Fibroblast of skin of right quadriceps (primary cell): ENCODE measurements at regions not wholly inside any gene's neighbourhood (a gene's known extent, or its start where the extent isn't known, plus 50 kb on each side); places are given as distances from the start of the nearest gene placed in this dataset.
A peak's percentile ranks its signal among the peaks of the same experiment; 100 is the strongest.

Experiments
- DNase-seq: peaks from one replicate; pipeline ENCODE4 v3.0.0-alpha.2; 2013

DNA sequence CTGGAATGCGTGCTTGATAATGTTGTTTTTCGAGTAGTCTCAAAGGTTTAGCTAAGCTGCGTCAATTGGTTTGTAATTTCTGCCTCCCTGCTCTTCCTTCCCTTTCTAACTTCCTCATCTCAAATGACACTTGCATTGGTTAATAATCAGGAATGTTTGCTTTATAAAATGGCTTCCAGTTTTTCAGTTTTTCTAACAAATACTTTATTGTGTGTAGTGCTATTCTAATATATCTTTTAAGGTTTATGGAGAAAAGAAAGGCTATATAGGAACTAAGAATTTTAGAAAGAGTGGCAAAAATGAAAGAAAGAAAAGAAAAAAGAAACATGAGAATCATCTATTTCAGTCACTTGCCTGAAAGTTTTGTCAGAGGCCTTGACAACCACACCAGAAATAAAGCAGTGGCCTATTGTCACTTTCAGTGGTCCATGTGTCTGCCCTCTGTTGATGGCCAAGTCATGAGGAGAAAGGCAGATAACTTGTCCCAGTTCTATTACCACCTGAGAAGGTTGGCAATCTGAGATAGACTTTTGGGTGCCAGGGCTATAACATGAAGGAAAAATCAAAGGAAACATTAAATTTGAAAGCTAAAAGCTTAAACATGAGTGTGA, 221.9 kb upstream of the KITLG start:
- DNase-seq = no peak

- DNase-seq = no peak
These were observed 221.2 kb upstream of the KITLG start for GRCh38 chr12:88801227-88802095.

- DNase-seq = peak; percentile 44
These were observed 212.8 kb upstream of the KITLG start for GRCh38 chr12:88793096-88793495.

- DNase-seq = no peak
These were observed 210.0 kb upstream of the KITLG start for GRCh38 chr12:88790231-88790630.

DNA sequence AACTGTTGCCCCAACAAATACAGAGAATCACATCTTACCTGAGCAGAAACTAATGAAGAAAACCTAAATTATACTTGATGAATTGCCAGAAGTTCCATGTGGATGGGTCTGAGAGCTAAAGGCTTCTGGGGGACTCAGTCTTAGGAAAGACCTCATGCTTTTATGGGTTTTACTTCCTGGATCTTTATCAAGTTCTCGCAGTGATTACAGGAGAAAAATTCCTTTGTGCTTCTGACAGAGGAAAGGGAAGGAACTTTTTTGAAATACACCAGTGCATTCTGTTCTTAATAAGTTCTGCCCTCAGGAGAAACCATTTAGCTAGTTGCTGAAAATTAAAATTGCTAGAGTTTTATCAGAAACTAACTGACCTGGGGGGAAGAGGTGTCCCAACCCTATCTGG, 203.9 kb upstream of the KITLG start:
- no peak for DNase-seq

DNA sequence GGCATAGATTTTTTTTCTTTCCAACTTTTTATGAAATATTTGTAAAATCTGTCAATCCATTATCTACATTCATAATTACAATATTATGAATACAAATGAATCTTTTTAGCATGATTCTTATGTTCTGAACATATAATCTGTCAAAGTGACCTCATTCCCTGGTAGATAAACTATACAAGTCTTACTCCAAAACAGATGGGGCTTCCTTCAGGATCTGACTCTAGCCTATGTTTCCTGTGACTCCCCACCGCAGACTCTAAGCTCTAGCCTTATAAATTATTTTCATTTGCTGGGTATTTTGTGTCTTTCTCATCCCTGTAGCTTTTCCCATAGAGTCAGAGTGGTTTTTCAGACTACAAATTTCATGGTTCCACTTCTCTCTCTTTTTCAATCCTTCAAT, 202.1 kb upstream of the KITLG start:
- DNase-seq = peak; percentile 39

GRCh38 chr12:88781909-88782308, 201.6 kb upstream of the KITLG start:
- peak; percentile 64 for DNase-seq

- DNase-seq = no peak
These were observed 197.8 kb upstream of the KITLG start for GRCh38 chr12:88778064-88778463.

DNA sequence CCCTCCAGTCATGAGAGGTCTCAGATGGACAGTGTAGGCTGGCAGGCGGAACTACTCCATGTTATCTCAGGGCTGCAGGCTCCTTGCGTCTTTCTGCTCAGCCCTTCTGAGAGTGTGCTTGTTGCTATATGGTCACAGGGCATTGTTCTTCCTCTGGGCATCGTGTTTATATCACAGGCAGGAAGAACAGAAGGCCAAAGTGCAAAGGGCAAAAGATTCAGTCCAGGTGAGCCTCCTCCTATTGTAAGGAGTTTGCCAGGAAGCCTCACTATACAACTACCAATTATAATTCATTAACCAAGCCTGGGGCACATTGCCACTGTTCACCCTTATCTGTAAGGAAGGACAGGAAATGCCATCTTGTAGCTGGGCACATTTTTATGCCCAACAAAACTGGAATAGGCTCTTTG, 195.5 kb upstream of the KITLG start:
- no peak for DNase-seq

GRCh38 chr12:88767699-88768098, 187.4 kb upstream of the KITLG start:
- no peak for DNase-seq

DNA sequence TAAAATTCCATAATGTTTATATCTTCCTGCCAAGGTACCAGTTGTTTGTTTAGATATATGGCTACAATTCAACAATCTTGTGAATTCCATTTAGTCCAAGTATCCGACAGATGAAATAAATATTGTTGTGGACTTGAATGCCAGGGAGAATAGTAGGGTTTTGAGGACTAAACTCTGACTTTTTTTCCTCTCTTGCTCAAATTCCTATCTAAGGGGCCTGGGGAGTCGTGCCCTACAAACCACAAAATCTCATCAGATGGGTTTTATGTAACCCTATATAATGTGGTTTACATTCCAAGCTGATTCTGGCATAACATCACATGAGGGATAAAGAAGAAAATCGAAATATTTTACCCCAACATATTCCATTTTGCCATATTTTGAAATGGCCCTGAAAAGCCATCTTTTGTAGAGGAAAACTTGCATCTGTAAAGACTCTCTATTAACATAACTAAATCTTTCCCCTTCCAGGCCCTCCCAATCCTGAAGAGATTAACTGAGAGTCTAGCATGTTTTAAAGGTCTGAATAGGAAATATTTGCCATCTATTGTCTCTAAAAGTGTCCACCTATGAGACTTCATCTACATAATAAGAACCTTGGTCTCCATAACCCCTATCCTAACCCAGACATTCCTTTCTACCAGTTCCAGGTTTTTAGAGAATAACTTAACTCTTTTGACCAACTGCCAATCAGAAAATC, 184.7 kb upstream of the KITLG start:
- peak; percentile 14 for DNase-seq

DNA sequence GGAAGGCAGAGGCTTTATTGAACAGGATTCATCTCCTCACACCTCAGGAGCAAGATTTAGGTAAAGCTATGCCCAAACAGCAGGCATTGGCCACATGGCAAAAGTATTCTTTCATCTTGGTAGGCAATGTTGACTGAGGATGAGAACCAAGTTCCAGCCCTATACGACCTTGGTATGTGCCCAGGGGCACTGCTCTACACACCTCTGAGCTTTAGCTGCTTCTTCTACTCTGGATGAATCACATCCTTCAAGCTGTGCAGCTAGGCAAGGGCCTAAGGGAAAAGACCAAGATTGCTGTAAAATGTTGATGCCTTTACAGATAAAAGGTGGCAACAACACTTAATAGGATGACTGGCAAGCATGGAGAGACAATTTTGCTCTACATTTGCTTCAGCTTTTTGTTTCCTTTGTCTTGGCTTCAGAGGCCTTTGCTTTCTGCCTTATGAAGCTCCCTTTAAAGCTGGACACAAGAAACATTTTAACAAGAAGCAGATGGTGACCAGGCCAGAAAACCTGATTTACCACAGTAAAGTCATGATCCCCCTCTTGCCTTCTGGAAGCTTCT, 183.3 kb upstream of the KITLG start:
- DNase-seq = no peak

- DNase-seq = no peak
These were observed 177.9 kb upstream of the KITLG start for GRCh38 chr12:88758176-88758575.

GRCh38 chr12:88756917-88757316, 176.6 kb upstream of the KITLG start:
- DNase-seq = no peak

DNA sequence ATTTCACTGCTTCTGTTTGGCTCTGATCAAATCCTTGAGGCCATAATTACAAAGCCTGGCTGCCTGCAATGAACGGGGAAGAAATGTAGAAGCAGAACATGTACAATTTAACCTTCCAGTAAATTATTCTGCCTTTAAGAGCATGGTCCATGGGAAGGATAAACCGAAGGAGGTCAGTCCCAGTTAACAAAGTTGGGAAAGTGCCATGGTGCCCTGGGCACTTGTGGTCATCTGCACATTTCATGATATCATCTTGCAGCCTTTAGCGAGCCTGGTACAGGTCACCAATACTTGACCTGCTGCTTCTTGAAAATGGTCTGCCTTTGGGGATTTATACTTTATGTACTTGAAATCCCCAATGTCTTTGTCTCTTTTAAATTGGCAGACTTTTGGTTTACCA, 175.9 kb upstream of the KITLG start:
- DNase-seq = no peak

DNA sequence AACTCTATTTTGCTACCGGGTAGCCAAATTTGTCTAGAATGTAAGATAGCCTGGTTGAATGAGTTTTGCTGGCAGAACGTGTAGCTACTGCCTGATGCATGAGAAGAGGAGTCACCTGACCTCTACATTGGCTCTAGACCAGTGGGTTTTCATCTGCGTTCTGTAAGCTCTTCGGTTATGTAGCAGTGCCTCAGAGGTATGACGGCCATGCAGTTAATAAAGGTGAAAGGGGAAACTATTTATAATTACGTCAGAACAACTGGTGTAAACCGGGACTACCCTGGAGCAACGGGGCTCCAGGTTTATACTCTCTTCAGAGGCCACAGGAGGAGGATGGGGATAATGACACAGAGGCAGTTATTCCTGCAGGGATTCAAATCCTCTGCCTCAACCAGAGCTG, 173.4 kb upstream of the KITLG start:
- no peak for DNase-seq

GRCh38 chr12:88753066-88753465, 172.8 kb upstream of the KITLG start:
- peak; percentile 5 for DNase-seq

- DNase-seq = no peak
These were observed 171.9 kb upstream of the KITLG start for GRCh38 chr12:88752183-88752582.

GRCh38 chr12:88750867-88751543, 170.7 kb upstream of the KITLG start:
- DNase-seq = no peak

GRCh38 chr12:88746386-88746785, 166.1 kb upstream of the KITLG start:
- no peak for DNase-seq

DNA sequence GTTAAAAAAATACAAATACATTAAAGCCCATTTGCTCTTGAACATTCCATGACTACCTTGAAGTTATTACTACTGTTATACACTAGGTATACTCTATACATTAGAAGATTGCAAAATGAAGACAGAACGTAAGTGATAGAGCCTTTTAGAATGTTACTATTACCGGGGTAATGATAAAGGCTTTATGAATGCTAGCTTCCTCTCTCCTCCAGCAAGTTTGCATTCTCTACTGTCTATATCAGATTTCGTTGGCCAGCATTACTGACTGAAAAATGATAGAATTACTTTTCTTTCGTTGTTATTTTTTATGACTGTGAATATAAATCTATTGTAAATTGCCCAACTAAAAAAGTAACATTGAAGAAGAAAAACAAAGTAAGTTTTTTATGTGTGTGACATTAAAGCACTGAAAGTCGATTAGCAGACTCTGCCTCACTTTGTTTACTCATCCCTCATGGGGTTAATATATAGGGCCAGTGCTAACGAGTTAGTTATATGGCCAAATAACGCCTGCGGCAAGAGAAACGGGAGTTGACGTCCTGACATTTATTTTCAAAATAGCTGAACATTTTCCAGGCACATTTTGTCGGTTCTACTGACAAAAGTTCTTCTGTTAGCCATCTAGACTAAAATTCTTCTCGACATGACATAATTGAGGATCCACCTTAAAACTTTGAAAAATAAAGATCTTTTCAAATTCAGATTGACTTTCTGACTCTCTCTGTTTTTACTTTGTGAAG, 163.8 kb upstream of the KITLG start:
- no peak for DNase-seq

- no peak for DNase-seq
These were observed 157.7 kb upstream of the KITLG start for GRCh38 chr12:88737838-88738472.
